Kidney epithelial cell (primary cell): ENCODE measurements at regions not wholly inside any gene's neighbourhood (a gene's known extent, or its start where the extent isn't known, plus 50 kb on each side); places are given as distances from the start of the nearest gene placed in this dataset.

Experiments used
- DNase-seq: peaks from one replicate; pipeline ENCODE4 v3.0.0-alpha.2; 2010; ENCODE audit warnings: low read depth
- H3K27me3 ChIP-seq: 2 replicates; pipeline ENCODE4 v1.6.0; 2011; ENCODE audit warnings: low read length; ENCODE audit not compliant: control insufficient read depth, insufficient read depth
- H3K36me3 ChIP-seq: 2 replicates; pipeline ENCODE4 v1.5.1; 2011; ENCODE audit warnings: low read length; ENCODE audit not compliant: control insufficient read depth, insufficient read depth
- H3K4me3 ChIP-seq: 2 replicates; pipeline ENCODE4 v1.5.1; 2011; ENCODE audit warnings: low read depth, mild to moderate bottlenecking, control low read depth, low read length
- CTCF ChIP-seq: IDR thresholded peaks from 2 replicates; pipeline ENCODE4 v1.5.1; 2011; ENCODE audit warnings: mild to moderate bottlenecking, moderate library complexity, low read length, control low read depth, inconsistent platforms; ENCODE audit not compliant: insufficient read depth, poor library complexity, severe bottlenecking

GRCh38 chr19:29096896-29097295 is 116.1 kb downstream of the UQCRFS1 start:
- TF ChIP-seq CTCF = no peak
- Histone ChIP-seq H3K27me3 (no peaks in the 10 kb centered on the region), H3K4me3 (no peak overlapping the region), H3K36me3 (no peaks in the 10 kb centered on the region)
- no peak for DNase-seq

- no peak for TF ChIP-seq CTCF
- H3K27me3 ChIP-seq = no peaks in the 10 kb centered on the region
- H3K36me3 ChIP-seq = no peaks in the 10 kb centered on the region
- no peak overlapping the region for H3K4me3 ChIP-seq
- DNase-seq = no peak
Observed at GRCh38 chr19:29093553-29093908, 119.4 kb downstream of the UQCRFS1 start.

GRCh38 chr19:29092712-29093552 is 120.0 kb downstream of the UQCRFS1 start:
- no peak overlapping the region for H3K4me3 ChIP-seq
- no peak for TF ChIP-seq CTCF
- H3K27me3 ChIP-seq = no peaks in the 10 kb centered on the region
- no peaks in the 10 kb centered on the region for H3K36me3 ChIP-seq
- no peak for DNase-seq

GRCh38 chr19:29090783-29091526 is 122.0 kb downstream of the UQCRFS1 start:
- no peaks in the 10 kb centered on the region for H3K36me3 ChIP-seq
- no peaks in the 10 kb centered on the region for H3K27me3 ChIP-seq
- TF ChIP-seq CTCF = no peak
- H3K4me3 ChIP-seq = no peak overlapping the region
- DNase-seq = no peak

GRCh38 chr19:29089315-29089870 is 123.6 kb downstream of the UQCRFS1 start:
- Histone ChIP-seq H3K27me3 (no peaks in the 10 kb centered on the region), H3K4me3 (no peak overlapping the region), H3K36me3 (no peaks in the 10 kb centered on the region)
- DNase-seq = no peak
- TF ChIP-seq CTCF = no peak
